ENCODE measurements at regions not wholly inside any gene's neighbourhood (a gene's known extent, or its start where the extent isn't known, plus 50 kb on each side); places are given as distances from the start of the nearest gene placed in this dataset.
"Not testable (repeated sequence)": the region's sequence is repeated elsewhere in the genome, so short reads cannot be mapped to it uniquely, and the experiment has no call there.

GRCh38 chr2:238776003-238776760, 71.7 kb upstream of the TWIST2 start:
- DNase-seq (ENCODE audit: low read depth, low spot score): no peak
- Histone ChIP-seq H3K27ac (ENCODE audit: low read length) (no peak overlapping the region), H3K4me3 (ENCODE audit: low read length) (no peak overlapping the region), H3K36me3 (ENCODE audit: control insufficient read depth, insufficient read depth, low read length) (no peaks in the 10 kb centered on the region), H3K4me1 (ENCODE audit: control insufficient read depth, insufficient read depth, low read length) (no peaks in the 10 kb centered on the region), H3K9me3 (ENCODE audit: control insufficient read depth, insufficient read depth, low read length) (peaks cover 43% of the 10 kb centered on the region), H3K27me3 (ENCODE audit: control insufficient read depth, insufficient read depth, low read length) (no peaks in the 10 kb centered on the region)
- WGBS (ENCODE audit: insufficient coverage, insufficient read length): no CpG with 5 or more reads among the region's 20 CpGs

DNA sequence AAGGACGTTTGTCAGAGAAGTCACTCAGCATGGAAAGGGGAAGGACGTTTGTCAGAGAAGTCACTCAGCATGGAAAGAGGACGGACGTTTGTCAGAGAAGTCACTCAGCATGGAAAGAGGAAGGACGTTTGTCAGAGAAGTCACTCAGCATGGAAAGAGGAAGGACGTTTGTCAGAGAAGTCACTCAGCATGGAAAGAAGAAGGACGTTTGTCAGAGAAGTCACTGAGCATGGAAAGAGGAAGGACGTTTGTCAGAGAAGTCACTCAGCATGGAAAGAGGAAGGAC, 71.2 kb upstream of the TWIST2 start:
- H3K27me3 ChIP-seq (ENCODE audit: control insufficient read depth, insufficient read depth, low read length); DNase-seq (ENCODE audit: low read depth, low spot score); H3K36me3 ChIP-seq (ENCODE audit: control insufficient read depth, insufficient read depth, low read length); H3K4me1 ChIP-seq (ENCODE audit: control insufficient read depth, insufficient read depth, low read length); H3K27ac ChIP-seq (ENCODE audit: low read length); H3K4me3 ChIP-seq (ENCODE audit: low read length): not testable (repeated sequence)
- peaks cover 38% of the 10 kb centered on the region for H3K9me3 ChIP-seq (ENCODE audit: control insufficient read depth, insufficient read depth, low read length)
- no CpG with 5 or more reads among the region's 8 CpGs for WGBS (ENCODE audit: insufficient coverage, insufficient read length)

DNA sequence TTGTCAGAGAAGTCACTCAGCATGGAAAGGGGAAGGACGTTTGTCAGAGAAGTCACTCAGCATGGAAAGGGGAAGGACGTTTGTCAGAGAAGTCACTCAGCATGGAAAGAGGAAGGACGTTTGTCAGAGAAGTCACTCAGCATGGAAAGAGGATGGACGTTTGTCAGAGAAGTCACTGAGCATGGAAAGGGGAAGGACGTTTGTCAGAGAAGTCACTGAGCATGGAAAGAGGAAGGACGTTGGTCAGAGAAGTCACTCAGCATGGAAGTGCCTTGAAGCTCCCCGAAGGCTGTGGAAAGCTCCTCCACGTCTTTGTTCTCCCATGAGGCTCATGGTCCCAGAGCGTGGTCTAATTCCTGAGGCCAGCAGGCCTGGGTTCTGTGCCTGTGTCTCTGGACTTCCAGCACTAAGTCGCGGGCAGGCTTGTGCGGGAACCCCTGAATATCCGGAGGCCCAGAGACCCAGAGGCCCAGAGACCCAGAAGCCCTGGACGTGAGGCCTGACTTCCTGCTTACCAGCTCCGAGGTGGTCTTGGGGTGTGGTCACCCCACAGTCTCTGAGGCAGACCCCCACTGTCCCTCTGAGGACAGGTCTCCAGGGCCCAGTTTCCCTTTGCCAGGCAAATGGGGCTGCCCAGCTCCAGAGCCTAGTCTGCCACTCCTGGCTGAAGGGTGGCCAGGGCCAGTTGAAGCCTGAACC, 70.4 kb upstream of the TWIST2 start:
- WGBS (ENCODE audit: insufficient coverage, insufficient read length): no CpG with 5 or more reads among the region's 15 CpGs
- Histone ChIP-seq H3K27me3 (ENCODE audit: control insufficient read depth, insufficient read depth, low read length) (no peaks in the 10 kb centered on the region), H3K4me3 (ENCODE audit: low read length) (no peak overlapping the region), H3K4me1 (ENCODE audit: control insufficient read depth, insufficient read depth, low read length) (no peaks in the 10 kb centered on the region), H3K9me3 (ENCODE audit: control insufficient read depth, insufficient read depth, low read length) (peaks cover 37% of the 10 kb centered on the region), H3K36me3 (ENCODE audit: control insufficient read depth, insufficient read depth, low read length) (no peaks in the 10 kb centered on the region), H3K27ac (ENCODE audit: low read length) (no peak overlapping the region)
- no peak for DNase-seq (ENCODE audit: low read depth, low spot score)

DNA sequence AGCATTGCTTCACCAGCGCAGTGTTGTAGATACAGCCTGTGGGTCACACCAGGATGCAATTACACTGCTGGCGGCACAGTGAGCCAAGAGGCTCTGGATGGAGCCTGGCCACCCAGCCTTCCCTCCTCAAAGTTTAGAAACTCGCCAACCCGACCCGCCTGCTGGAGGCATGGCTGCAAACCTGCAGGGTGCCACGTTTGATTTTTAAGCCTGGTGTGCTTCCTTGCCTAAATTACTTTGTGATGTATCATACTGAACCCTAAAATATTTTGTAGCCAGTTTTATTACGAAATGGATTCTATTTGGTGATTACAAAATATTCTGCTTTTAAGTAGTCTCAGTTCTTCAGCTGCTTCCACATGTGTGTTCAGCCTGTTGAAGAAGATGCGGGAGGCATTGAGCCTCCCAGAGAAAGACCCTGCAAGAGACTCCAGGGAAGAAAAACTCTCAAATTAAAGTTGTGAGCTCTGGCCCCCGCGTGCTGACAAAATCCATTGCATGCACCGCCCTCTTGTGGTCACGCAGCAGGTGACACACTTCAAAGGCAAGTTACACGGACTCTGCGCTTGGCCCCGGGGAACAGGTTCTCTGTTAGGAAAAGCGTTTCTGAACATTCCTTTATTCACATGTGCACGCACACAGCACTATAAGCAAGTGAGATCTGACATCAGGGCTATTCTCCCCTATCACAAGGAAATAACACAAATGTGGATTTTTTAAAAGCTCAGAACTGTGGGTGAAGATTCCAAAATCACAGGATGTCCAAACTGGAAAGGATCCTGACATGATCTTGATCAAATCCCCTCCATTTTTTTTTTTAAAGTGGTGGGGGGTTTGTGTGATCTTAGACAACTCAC, 63.0 kb upstream of the TWIST2 start:
- WGBS (ENCODE audit: insufficient coverage, insufficient read length): no CpG with 5 or more reads among the region's 17 CpGs
- H3K27me3 ChIP-seq (ENCODE audit: control insufficient read depth, insufficient read depth, low read length): no peaks in the 10 kb centered on the region
- peaks cover 20% of the 10 kb centered on the region for H3K9me3 ChIP-seq (ENCODE audit: control insufficient read depth, insufficient read depth, low read length)
- no peak overlapping the region for H3K27ac ChIP-seq (ENCODE audit: low read length)
- 0 out of 2 replicates have a peak, but pooled peaks cover 2% of the 10 kb centered on the region for H3K36me3 ChIP-seq (ENCODE audit: control insufficient read depth, insufficient read depth, low read length)
- no peak overlapping the region for H3K4me3 ChIP-seq (ENCODE audit: low read length)
- peak; percentile 5 for DNase-seq (ENCODE audit: low read depth, low spot score)
- no peaks in the 10 kb centered on the region for H3K4me1 ChIP-seq (ENCODE audit: control insufficient read depth, insufficient read depth, low read length)

DNA sequence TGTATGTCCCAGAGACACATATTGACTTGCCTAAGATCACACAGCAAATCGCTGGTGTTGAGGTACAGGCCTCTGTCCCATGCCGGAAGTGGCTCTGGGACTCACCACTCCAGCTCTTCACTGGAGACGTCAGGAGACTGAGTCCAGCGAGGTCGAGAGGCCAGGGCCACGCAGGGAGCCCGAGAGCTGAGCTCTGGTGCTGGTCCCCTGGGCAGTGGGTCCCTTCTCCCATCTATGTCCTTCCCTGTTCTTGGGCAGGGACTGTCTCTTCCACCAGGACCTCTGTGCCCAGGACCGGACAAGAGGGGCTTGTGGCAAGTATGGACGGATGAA, 62.4 kb upstream of the TWIST2 start:
- Histone ChIP-seq H3K4me1 (ENCODE audit: control insufficient read depth, insufficient read depth, low read length) (no peaks in the 10 kb centered on the region), H3K27me3 (ENCODE audit: control insufficient read depth, insufficient read depth, low read length) (no peaks in the 10 kb centered on the region), H3K4me3 (ENCODE audit: low read length) (no peak overlapping the region), H3K27ac (ENCODE audit: low read length) (no peak overlapping the region), H3K9me3 (ENCODE audit: control insufficient read depth, insufficient read depth, low read length) (peaks cover 22% of the 10 kb centered on the region), H3K36me3 (ENCODE audit: control insufficient read depth, insufficient read depth, low read length) (0 out of 2 replicates have a peak, but pooled peaks cover 2% of the 10 kb centered on the region)
- no CpG with 5 or more reads among the region's 9 CpGs for WGBS (ENCODE audit: insufficient coverage, insufficient read length)
- DNase-seq (ENCODE audit: low read depth, low spot score): no peak

DNA sequence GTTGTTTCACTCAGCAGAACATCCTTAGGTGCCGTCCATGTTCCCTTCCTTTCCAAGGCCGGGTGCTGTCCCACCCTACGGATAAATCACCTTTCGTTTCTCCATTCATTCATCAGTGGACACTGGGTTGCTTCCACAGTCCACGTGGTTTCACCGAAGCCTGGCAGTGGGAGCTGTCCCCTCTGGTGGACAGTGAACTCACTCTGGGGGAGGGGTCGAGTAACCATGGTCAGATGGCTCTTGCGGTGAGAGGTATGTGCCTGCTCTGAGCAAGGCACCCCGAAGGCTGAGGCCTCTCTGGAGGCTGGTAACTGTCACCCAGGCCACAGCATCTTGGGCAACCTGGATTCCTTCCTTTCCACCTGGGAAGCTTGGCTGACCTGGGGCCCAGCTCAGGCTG, 61.5 kb upstream of the TWIST2 start:
- Histone ChIP-seq H3K4me1 (ENCODE audit: control insufficient read depth, insufficient read depth, low read length) (no peaks in the 10 kb centered on the region), H3K27ac (ENCODE audit: low read length) (no peak overlapping the region), H3K36me3 (ENCODE audit: control insufficient read depth, insufficient read depth, low read length) (0 out of 2 replicates have a peak, but pooled peaks cover 2% of the 10 kb centered on the region), H3K9me3 (ENCODE audit: control insufficient read depth, insufficient read depth, low read length) (peaks cover 22% of the 10 kb centered on the region), H3K4me3 (ENCODE audit: low read length) (no peak overlapping the region; the same call in 1 of the 2 replicates), H3K27me3 (ENCODE audit: control insufficient read depth, insufficient read depth, low read length) (no peaks in the 10 kb centered on the region)
- DNase-seq (ENCODE audit: low read depth, low spot score): no peak
- WGBS (ENCODE audit: insufficient coverage, insufficient read length): no CpG with 5 or more reads among the region's 9 CpGs

DNA sequence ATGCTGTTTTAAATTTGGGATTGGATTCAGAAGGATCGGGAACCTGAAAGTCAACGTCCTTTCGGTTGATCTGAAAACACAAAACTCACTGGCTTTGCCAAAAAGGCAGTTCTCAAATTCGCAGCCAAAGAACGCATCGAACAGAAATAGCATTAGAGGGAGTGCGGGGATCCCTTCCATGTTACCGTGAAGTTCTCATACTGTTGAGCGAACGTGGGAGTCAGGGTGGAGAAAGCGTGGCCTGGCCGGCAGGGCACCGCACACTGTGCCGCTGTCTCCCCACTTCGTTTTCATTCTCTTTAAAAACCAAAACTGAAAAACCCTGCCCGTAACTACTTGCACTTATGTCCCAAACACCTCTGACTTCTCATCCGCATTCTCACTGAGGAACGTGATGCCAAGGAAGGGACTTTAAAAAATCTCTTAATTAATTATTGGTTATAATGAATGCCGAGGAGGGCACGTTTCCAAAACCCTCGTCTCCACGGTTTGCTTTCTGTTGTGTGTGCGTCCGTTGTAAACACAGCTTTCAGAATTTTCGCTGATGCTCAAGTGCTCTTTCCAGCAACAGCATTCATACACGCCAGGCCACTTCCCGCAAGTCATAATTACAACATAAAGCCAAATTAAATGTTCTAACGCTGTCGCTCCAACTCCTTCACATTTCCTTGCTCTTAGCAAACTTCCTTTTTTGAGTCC, 60.9 kb upstream of the TWIST2 start:
- Histone ChIP-seq H3K4me1 (ENCODE audit: control insufficient read depth, insufficient read depth, low read length) (no peaks in the 10 kb centered on the region), H3K36me3 (ENCODE audit: control insufficient read depth, insufficient read depth, low read length) (0 out of 2 replicates have a peak, but pooled peaks cover 2% of the 10 kb centered on the region), H3K4me3 (ENCODE audit: low read length) (no peak overlapping the region), H3K9me3 (ENCODE audit: control insufficient read depth, insufficient read depth, low read length) (peaks cover 23% of the 10 kb centered on the region), H3K27me3 (ENCODE audit: control insufficient read depth, insufficient read depth, low read length) (no peaks in the 10 kb centered on the region), H3K27ac (ENCODE audit: low read length) (no peak overlapping the region)
- WGBS (ENCODE audit: insufficient coverage, insufficient read length): no CpG with 5 or more reads among the region's 29 CpGs
- no peak for DNase-seq (ENCODE audit: low read depth, low spot score)

GRCh38 chr2:238787501-238787900, 60.4 kb upstream of the TWIST2 start:
- Histone ChIP-seq H3K4me1 (ENCODE audit: control insufficient read depth, insufficient read depth, low read length) (no peaks in the 10 kb centered on the region), H3K36me3 (ENCODE audit: control insufficient read depth, insufficient read depth, low read length) (0 out of 2 replicates have a peak, but pooled peaks cover 2% of the 10 kb centered on the region), H3K4me3 (ENCODE audit: low read length) (no peak overlapping the region), H3K9me3 (ENCODE audit: control insufficient read depth, insufficient read depth, low read length) (peaks cover 23% of the 10 kb centered on the region), H3K27me3 (ENCODE audit: control insufficient read depth, insufficient read depth, low read length) (no peaks in the 10 kb centered on the region), H3K27ac (ENCODE audit: low read length) (no peak overlapping the region)
- WGBS (ENCODE audit: insufficient coverage, insufficient read length): no CpG with 5 or more reads among the region's 5 CpGs
- DNase-seq (ENCODE audit: low read depth, low spot score): no peak

- Histone ChIP-seq H3K4me3 (ENCODE audit: low read length) (no peak overlapping the region), H3K27ac (ENCODE audit: low read length) (no peak overlapping the region)
- no CpG with 5 or more reads among the region's 8 CpGs for WGBS (ENCODE audit: insufficient coverage, insufficient read length)
These were observed 58.5 kb upstream of the TWIST2 start for GRCh38 chr2:238789317-238789806.

More at GRCh38 chr2:238789317-238789806, 58.5 kb upstream of the TWIST2 start:
- DNase-seq (ENCODE audit: low read depth, low spot score): no peak
- no peaks in the 10 kb centered on the region for H3K27me3 ChIP-seq (ENCODE audit: control insufficient read depth, insufficient read depth, low read length)
- H3K9me3 ChIP-seq (ENCODE audit: control insufficient read depth, insufficient read depth, low read length): peaks cover 22% of the 10 kb centered on the region
- H3K36me3 ChIP-seq (ENCODE audit: control insufficient read depth, insufficient read depth, low read length): no peaks in the 10 kb centered on the region
- no peaks in the 10 kb centered on the region for H3K4me1 ChIP-seq (ENCODE audit: control insufficient read depth, insufficient read depth, low read length)
